ENCODE measurements at regions not wholly inside any gene's neighbourhood (a gene's known extent, or its start where the extent isn't known, plus 50 kb on each side); places are given as distances from the start of the nearest gene placed in this dataset.

DNA sequence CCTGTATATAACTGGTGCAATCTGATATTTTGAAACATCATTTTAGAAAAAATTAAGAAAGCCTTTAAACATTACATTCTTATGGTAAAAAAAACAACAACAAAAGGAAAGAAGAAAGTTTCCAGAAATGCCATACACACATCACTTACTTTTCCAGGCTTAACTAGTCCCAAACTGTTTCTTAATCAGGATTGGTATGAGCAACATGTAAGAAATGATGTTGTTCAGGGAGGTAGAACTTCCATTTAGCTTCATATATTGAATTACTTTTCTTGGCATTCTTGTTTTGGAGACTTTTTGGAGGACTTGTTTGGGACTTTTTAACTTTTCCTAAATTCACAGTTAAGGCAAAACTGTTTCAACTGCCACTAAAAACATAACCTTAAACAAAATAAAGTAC is 791.5 kb downstream of the METTL15 start:
- TF ChIP-seq, protein P1, sequence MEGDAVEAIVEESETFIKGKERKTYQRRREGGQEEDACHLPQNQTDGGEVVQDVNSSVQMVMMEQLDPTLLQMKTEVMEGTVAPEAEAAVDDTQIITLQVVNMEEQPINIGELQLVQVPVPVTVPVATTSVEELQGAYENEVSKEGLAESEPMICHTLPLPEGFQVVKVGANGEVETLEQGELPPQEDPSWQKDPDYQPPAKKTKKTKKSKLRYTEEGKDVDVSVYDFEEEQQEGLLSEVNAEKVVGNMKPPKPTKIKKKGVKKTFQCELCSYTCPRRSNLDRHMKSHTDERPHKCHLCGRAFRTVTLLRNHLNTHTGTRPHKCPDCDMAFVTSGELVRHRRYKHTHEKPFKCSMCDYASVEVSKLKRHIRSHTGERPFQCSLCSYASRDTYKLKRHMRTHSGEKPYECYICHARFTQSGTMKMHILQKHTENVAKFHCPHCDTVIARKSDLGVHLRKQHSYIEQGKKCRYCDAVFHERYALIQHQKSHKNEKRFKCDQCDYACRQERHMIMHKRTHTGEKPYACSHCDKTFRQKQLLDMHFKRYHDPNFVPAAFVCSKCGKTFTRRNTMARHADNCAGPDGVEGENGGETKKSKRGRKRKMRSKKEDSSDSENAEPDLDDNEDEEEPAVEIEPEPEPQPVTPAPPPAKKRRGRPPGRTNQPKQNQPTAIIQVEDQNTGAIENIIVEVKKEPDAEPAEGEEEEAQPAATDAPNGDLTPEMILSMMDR (IDR thresholded peaks at IDR 0.05 in 4 of 5, conservative IDR thresholded peaks at IDR 0.05 in 1 of 5), result no peak
- no peak for TF ChIP-seq POLR2A (IDR thresholded peaks at IDR 0.05)
